ELF-1 (cell line): ENCODE measurements at regions not wholly inside any gene's neighbourhood (a gene's known extent, or its start where the extent isn't known, plus 50 kb on each side); places are given as distances from the start of the nearest gene placed in this dataset.

ENCODE experiments used
- DNase-seq: peaks from one replicate; pipeline ENCODE4 v3.0.0-alpha.2; 2016; ENCODE audit warnings: low read depth, low spot score

DNA sequence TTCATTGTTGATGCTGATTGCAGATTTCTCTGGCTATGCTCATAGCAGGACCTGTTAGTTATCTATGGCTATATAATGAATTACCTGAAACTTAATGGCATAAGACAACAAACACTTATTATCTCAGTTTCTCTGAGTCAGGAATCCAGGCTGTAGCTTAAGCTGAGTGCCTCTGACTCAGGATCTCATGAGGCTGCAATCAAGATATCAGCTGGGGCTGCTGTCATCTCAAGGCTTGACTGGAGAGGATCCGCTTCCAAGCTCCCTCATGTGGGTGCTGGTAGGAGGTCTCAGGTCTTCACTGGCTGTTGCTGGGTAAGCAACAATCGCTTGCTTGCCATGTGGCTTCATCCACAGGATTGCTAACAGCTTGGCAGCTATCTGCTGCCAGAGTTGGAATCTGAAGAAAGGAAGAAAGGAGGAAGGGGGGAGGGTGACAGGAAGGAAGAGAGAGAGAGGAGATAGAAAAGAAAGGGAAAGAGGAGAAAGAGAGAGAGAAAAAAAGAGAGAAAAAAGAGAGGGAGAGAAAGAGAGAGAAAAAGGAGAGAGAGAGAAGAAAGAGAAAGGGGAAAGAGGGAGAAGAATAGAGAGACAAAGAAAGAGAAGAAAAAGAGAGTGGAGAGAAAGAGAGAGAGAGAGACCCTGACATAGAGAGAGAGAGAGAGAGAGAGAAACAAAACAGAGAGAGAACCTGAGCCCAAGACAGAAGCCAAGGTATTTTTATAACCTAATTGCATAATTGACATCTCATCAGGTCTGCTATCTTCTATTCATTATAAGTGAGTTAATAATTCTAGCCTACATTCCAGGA lies 579.0 kb upstream of the BTBD3 start:
- DNase-seq = peak; percentile 18

DNA sequence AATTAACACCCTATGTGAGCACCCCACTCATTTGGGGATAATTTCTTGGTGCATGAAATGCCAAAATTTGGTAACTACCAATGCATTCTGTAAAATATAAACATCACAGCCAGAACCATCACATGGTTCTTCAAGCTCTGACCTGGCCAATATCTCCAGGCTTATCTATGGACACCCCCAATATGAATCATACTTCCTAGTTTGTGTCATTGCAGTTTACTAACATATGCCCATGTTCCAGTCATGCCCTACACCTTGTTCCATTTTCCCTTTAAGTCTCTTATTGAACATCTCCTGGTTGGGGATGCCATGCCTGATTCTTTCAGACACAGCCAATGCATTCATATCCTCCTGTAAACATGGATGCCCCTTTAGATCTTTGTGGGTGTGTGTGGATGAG lies 572.8 kb upstream of the BTBD3 start:
- DNase-seq = no peak

DNA sequence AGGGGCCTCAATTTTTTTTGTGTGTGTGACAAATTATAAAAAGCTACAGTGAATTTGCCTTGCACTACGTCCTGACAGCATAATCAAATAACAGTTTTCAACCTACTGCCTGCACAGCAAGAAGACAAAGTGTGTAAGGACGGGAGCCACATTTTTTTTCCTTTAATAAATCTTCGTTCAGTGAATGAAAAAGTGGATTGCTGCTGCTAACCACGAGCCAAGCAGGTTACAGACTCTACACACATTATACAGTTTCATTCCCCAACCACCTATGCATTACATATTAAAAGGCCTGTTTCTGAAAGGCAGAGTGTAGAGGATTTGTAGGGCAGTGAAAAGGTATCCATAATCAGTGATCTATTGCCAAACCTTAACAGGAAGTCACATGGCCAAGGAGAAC lies 570.0 kb upstream of the BTBD3 start:
- DNase-seq = no peak

DNA sequence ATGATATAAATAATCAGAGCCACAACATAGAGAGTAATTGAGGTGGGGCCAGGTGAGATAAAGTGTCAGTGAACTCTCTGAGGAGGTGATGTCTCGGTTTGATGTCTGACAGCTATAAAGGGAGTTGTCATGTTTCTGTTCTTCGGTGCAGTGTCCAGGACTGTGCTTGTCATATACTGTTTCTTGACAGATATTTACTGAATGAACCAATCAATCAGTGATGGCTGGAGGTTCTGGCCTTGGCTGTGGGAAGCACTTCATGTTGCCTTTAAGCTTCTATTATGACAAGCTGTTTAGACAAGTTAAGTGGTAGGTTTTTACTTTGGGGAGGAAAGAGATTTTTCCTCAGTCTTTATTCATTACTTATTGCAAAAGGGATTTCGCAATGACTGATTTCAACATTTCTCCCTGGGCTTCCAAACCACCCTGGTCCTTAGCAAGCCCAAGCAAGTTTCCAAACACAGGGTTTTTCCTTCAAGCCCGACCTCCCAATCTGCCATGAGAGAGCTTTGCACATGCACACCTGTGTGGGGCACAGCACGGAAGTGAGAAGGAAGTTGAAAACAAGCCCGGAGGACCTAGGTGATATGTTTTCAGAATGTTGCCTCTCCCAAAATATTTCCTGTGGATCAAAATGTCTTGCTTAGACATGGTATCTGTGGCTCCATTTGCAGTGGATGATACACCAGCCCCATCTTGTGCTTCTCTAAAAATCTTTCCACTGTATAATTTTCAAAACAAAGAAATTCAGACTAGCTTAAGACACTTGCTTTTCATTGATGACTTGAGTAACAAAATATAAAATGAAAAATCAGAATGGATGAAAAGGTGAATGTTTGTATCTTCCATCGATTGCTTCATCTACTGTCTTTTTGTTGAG lies 567.3 kb upstream of the BTBD3 start:
- DNase-seq = no peak

DNA sequence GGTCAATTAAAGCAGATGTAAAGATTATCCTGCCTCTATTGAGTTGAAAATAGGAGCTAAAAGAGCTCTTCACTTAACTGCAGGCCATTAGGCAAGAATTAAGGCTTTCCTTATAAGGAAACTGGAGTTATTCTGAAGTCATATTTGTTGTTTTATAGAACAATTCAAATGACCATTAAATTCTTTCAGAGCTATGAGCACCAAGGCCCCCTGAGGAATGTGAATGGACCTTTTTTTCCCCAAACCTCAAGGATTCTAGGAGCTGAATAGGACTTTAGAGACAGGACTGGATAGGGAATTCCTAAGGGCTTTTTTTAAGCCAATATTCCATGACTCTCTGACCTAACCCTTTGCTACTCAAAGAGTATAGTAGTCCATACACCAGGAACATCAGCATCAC lies 565.7 kb upstream of the BTBD3 start:
- no peak for DNase-seq

DNA sequence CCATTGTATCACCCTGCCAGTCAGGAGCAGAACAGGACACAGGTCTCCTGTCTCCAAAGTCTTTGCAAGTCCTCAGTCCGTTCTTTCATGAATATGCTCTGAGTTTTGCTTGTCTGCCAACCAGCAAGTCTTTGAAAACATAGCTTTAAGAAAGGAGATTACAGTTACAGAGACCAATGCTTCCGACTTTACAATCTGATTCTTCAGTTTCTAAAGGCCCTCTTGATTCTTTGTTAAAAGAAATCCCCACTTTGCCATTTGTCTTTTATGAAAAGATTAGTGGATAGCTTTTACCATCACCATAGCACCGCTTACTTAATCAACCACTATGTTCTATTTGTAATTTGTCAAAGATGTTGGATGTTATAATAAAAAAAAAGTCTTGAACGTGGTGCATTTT lies 562.8 kb upstream of the BTBD3 start:
- DNase-seq = no peak

DNA sequence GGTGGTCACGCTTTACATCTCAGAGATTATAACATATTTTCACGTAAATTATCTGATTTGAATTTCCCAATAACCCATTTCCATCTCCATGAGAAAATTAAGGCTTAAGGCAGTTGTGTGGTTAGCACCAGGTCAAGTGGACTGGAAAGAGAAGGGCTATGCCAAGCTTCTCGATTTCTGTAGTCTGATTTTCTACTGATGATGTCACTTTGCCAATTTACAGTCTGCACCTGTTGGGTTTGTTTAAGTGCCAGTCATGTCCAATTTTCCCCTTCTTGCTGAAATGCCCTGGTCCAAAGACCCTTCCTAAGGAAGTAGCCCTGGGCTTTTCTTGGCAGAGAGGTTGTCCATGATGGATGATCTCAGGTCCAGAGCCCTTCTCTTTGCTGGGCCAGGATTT lies 562.3 kb upstream of the BTBD3 start:
- no peak for DNase-seq

DNA sequence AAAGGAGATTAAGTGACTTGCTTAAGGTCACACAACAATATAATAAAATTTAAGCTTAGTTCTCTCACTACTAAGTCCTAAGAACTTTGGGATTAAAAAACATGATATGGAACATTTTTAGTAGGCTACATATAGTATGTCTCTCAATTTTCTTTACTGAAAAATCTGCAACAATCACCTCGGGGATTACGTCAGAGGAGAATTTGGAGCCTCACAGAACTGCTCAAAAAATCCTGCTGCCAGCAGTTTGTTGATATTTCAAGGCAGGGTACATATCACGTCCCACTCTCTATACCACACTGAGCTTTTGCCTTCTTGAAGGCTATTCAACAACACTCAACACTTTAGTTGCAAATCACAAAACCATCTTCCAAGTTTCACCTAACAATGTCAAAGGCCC lies 561.6 kb upstream of the BTBD3 start:
- DNase-seq = no peak

DNA sequence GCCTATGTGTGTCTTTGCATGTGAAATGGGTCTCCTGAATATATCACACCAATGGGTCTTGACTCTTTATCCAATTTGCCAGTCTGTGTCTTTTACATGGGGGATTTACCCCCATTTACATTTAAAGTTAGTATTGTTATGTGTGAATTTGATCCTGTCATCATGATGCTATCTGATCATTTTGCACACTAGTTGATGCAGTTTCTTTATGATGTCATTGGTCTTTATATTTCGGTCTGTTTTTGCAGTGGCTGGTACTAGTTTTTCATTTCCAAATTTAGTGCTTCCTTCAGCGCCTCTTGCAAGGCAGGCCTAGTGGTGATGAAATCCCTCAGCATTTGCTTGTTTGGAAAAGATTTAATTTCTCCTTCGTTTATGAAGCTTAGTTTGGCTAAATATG lies 555.2 kb upstream of the BTBD3 start:
- no peak for DNase-seq

DNA sequence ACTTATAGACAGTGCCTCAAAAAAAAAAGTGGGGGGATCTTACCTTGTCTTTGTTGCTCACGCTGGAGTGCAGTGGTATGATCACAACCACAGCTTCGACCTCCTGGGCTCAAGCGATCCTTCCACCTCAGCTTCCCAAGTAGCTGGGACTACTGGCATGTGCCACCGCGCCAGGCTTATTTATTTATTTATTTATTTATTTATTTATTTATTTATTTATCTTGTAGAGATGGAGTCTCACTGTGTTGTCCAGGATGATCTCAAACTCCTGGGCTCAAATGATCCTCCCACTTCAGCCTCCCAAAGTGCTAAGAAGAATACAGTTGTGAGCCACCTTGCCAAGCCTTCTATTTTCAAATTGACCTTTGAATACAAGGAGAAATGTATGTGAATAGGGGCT lies 553.0 kb upstream of the BTBD3 start:
- no peak for DNase-seq

DNA sequence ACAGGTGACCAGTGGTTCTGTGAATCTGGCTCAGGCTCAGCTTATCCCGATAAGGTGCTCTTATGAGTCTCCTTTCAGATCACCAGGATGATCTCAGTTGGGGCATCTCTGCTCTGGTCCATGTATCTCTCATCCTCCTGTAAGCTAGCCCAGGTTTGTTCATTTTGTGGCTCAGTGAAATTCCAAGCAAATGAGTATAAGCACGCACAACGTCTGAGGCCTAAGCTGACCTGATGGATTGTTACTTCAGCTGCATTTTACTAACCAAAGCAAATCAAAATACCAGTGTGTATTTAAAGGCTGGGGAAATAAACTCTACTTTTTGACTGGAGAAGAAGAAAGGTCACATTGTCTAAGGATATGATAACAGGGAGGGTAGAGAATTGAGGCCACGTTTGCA lies 551.0 kb upstream of the BTBD3 start:
- no peak for DNase-seq

DNA sequence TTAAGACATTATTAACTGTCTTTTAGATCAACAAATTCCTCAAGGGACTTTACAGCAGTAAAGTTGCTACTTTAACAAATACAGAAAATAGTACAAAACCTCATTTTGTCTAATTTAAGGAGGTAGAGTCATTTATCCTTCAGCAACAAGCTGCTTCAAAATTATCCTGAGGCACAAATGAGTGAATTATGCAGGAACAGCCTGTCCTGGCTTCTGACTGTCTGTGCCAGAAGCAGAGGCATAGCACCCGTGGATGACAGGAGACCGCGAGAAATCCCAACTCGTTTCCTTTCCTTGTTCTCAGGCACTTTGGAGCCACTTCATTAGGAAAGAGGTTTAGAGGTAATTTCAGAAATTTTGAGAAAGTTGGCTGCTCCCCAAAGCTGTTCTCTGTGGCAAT lies 549.2 kb upstream of the BTBD3 start:
- no peak for DNase-seq

DNA sequence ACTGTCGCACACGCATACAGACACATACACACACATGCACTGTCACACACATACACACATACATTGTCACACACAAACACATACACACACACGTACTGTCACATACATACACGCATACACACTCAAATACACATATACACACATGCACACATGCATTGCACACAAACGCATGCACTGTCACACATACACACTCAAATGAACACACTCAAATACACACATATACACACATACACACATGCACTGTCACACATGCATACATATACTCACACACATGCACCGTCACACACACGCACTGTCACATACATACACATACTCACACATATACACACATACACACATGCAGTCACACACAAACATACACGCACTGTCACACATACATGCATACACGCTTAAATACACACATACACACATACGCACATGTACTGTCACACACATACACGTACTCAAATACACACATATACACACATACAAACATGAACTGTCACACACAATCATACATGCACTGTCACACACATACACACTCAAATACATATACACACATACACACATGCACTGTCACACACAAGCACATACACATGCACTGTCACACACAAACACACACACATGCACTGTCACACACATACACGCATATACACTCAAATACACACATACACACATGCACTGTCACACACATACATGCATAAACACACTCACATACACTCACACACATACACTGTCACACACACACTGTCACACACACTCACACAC lies 548.6 kb upstream of the BTBD3 start:
- DNase-seq = no peak

DNA sequence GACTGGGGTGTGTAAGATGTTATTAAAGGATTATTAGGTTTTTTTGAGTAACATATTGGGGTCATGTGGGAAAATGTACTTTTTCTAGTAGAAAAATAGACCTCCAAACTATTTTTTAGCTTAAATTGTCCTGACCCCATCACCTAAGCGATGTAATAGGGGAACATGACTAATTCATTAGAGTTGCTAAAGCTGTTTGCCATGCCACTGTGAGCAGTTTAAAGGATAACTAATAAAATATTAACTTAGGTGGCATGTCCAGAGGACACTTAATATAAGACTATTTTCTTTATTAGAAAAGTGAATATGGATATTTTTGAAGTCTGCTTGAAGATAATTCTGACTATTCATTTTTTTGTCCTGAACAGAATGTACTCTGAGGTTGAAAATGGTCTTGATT lies 545.9 kb upstream of the BTBD3 start:
- no peak for DNase-seq

DNA sequence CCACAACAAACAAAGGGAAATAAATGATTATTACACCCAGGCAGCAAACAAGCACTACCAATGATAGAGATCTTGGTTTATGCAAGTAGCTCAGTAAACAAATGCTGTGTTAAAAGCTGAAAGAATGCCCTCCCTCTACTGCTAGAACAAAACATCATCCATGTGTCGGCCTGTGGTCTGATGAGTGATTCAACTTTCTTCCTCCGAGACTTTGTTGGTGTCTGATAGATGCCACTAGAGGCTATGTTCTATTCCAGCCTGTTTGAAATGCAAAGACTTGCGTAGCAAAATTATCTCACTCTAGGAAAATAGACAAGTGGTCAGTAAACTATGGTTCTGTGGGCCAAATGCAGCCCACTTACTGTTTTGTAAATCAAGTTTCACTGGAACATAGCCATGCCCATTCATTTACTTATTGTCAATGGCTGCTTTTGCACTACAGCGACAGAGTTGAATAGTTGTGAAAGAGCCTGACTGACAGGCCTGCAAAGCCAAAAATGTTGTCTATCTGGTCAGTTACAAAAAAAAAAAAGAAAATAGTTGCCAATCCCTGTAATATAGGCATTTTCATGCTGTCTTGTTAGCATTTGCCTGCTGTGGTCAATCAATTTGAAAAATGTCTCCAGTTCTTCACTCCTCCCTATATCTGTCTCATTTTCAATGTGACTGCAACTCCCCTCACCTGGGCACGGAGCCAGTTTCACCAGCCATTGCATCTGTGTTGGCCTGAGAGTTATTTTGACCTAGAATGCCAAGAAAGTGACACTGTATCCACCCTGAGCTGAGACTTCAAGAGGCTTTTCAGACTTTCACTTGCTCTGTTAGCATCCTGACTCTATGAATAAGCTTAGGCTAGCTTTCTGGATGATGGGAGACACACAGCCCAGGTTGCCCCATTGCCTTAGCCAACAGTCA lies 544.6 kb upstream of the BTBD3 start:
- DNase-seq = peak; percentile 11

DNA sequence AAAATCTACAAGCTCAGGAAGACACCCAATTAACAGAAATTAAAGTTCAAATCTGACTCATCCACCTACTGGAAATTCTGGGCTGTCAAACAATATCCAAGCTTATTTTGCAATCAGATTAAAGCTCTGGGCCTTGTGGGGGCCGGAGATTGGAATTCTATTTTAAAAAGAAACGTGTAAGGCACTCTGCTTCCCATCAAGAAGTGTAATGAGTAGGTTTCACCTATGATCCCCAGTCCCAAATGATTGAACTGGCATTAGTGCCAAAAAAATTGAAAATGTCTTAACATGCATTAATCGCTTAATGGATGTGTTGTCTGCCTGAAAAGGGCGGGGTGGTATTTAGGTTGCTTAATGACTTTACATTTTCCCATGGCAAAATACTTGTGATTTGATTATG lies 542.4 kb upstream of the BTBD3 start:
- DNase-seq = no peak

DNA sequence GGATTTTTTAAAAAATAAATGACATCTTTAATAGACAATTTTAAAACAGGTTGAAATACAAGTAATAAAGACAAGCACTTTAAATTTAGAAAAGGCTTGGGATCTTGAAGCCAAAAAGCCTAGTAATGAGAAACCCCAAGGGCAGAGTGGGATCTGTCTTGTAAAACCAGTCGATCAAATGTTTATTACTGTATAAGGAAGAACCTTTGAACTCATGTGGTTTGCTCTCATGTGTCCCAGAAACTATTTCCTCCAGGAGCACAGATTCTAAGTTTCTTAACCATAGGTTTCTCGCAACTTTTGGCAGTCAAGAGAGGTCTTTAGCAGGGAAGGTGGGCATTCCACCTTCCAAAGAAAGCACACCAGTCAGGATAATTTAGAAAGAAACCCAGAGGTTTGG lies 541.7 kb upstream of the BTBD3 start:
- DNase-seq = no peak

DNA sequence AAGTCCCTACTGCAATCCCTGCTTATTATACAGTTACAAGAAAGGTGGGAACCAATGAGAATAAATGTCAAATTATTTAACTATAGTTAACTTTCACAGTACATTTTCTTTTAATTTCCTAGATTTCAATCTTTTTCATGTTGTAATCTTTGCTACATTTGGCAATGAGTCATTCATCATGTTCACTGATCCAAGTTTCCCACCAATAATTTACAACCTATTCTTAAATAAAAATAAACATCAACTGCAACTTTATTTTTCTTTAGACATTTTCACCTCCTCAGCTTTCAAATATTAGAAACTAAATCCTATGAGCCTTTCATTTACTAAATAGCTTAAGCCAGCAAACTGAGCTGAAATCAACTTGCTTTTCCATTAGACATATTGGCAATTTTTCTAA lies 541.3 kb upstream of the BTBD3 start:
- DNase-seq = no peak

DNA sequence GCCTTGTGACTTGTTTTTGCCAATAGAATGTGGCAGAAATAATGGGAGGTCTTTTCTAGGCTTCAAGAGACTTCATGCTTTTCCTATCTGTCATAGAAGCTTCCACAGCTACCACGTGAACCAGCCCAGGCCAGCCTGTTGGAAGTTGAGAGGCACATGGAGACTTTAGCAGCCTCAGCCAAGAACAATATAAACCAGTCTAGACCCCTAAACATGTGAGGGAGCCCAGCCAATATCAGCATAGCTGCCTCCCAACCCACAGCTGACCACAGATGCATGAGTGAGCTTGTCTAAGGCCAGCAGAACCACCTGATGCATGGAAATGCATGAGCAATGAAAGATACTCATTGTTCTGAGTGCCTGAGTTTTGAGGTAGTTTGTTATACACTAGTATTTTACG lies 540.7 kb upstream of the BTBD3 start:
- no peak for DNase-seq

DNA sequence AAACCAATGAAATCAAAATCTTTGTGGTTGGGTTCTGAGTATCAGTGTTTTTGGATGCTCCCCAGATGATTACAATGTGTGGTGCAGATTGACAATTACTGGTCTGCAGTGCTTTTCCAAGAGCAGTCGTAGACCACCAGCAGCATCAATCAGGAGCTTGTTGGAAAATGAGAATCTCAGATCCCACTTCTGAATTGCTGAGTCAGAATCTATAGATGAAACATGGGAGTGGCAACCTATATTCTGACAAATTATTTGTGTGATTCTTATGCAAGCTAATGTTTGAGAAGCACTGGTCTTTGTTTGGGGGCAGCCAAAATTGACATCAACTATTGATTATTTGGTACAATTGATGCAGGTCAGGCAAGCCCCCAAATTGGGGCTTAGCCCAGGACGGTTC lies 539.9 kb upstream of the BTBD3 start:
- no peak for DNase-seq

DNA sequence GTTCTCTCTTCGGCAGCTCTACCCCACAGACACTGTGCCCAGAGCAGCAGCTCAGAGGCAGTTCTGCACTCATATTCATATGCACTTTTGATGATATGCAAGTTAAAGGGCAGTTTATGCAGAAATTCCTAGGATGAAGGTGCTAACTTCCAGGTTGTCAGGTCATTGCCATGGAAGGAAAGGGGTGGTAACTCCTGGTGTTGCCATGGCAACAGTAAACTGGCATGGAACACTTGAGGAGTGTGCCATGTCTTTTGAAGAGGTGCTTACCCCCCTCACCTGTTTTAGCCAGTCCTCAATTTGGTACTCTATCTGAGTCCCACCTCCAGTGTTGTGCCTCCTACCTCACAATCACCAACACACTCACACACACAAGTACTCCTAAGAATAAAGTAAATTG lies 539.4 kb upstream of the BTBD3 start:
- peak; percentile 15 for DNase-seq
